ENCODE measurements at regions not wholly inside any gene's neighbourhood (a gene's known extent, or its start where the extent isn't known, plus 50 kb on each side); places are given as distances from the start of the nearest gene placed in this dataset.

DNA sequence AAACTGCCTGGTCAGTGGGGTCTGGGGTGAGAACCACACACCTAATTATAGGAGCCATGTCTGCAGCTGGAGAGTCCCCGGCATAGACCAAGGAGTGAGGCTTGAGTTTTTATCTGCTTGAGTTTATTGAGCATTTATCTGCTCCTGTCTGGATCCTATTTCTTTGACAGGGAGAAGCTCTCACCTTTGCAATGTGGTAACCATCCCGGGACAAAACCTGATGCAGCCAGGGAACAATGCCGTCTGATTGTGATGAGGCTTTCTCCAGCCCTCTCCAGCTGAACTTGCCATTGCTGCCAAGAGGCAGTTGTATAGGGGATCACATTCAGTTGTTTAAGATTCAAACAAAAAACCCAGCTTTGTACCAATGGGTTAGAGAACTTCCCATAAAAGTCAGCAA lies 324.4 kb downstream of the TSN start:
- TF ChIP-seq, protein P1, sequence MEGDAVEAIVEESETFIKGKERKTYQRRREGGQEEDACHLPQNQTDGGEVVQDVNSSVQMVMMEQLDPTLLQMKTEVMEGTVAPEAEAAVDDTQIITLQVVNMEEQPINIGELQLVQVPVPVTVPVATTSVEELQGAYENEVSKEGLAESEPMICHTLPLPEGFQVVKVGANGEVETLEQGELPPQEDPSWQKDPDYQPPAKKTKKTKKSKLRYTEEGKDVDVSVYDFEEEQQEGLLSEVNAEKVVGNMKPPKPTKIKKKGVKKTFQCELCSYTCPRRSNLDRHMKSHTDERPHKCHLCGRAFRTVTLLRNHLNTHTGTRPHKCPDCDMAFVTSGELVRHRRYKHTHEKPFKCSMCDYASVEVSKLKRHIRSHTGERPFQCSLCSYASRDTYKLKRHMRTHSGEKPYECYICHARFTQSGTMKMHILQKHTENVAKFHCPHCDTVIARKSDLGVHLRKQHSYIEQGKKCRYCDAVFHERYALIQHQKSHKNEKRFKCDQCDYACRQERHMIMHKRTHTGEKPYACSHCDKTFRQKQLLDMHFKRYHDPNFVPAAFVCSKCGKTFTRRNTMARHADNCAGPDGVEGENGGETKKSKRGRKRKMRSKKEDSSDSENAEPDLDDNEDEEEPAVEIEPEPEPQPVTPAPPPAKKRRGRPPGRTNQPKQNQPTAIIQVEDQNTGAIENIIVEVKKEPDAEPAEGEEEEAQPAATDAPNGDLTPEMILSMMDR (IDR thresholded peaks at IDR 0.05), result no peak
- TF ChIP-seq POLR2A (IDR thresholded peaks at IDR 0.05), result no peak

Measured in ovary (tissue), 3 donors.